A673 (cell line): ENCODE measurements at regions not wholly inside any gene's neighbourhood (a gene's known extent, or its start where the extent isn't known, plus 50 kb on each side); places are given as distances from the start of the nearest gene placed in this dataset.
A peak's percentile ranks its signal among the peaks of the same experiment; 100 is the strongest.

Experiments
- BruUV-seq: library from RNA; stranded (reverse); fragments of 400-500 nt; replicated peaks from 2 replicates; lab custom pipeline; 2021; lab: Mats Ljungman, UMichigan
- CTCF ChIA-PET: fragments of 300-600 bp; sonication (Branson Sonifier 250); formaldehyde crosslinking; loops from one replicate; lab custom pipeline; 2022; ENCODE audit warnings: antibody characterized with exemption; lab: Charles Lee
- POLR2A ChIA-PET: fragments of 300-600 bp; sonication (Branson Sonifier 250); formaldehyde crosslinking; loops from one replicate; lab custom pipeline; 2022; ENCODE audit warnings: antibody characterized with exemption; ENCODE audit not compliant: low non-redundant PET; lab: Charles Lee
- DNase-seq: peaks from one replicate; pipeline ENCODE4 v3.0.0-alpha.2; 2015; ENCODE audit warnings: low spot score
- H3K27ac ChIP-seq: fragments of 200-600 bp; sonication (generic); 2 replicates; pipeline ENCODE4 v1.5.1; 2016; ENCODE audit warnings: mixed run types, low read depth, mild to moderate bottlenecking, mixed read lengths, antibody characterized with exemption, low read length; ENCODE audit not compliant: poor library complexity, severe bottlenecking
- H3K27me3 ChIP-seq: fragments of 200-600 bp; sonication (generic); replicated peaks from 2 replicates; pipeline ENCODE4 v1.6.1; 2017; ENCODE audit warnings: mixed run types, low read depth, mild to moderate bottlenecking, mixed read lengths, antibody characterized with exemption, low read length; ENCODE audit not compliant: insufficient read depth, poor library complexity
- H3K36me3 ChIP-seq: fragments of 200-600 bp; sonication (generic); 2 replicates; pipeline ENCODE4 v1.6.1; 2016; ENCODE audit warnings: mixed run types, mild to moderate bottlenecking, mixed read lengths, antibody characterized with exemption, low read length; ENCODE audit not compliant: insufficient read depth, poor library complexity, severe bottlenecking
- H3K4me1 ChIP-seq: fragments of 200-600 bp; sonication (generic); 2 replicates; pipeline ENCODE4 v1.6.1; 2017; ENCODE audit warnings: mixed run types, mild to moderate bottlenecking, mixed read lengths, antibody characterized with exemption, low read length; ENCODE audit not compliant: insufficient read depth, poor library complexity, severe bottlenecking
- H3K4me3 ChIP-seq: fragments of 200-600 bp; sonication (generic); 2 replicates; pipeline ENCODE4 v1.5.1; 2016; ENCODE audit warnings: low read depth, mixed run types, mild to moderate bottlenecking, mixed read lengths, low read length; ENCODE audit not compliant: poor library complexity, severe bottlenecking
- H3K9me3 ChIP-seq: fragments of 200-600 bp; sonication (generic); 2 replicates; pipeline ENCODE4 v1.6.1; 2016; ENCODE audit warnings: mixed run types, low read depth, mild to moderate bottlenecking, mixed read lengths, antibody characterized with exemption, low read length; ENCODE audit not compliant: poor library complexity, severe bottlenecking
- EZH2 ChIP-seq: fragments of 200-600 bp; sonication (generic); IDR thresholded peaks from 2 replicates; pipeline ENCODE4 v1.6.1; 2017; ENCODE audit warnings: borderline replicate concordance, low read depth, mild to moderate bottlenecking, mixed read lengths, antibody characterized with exemption, low read length; ENCODE audit not compliant: poor library complexity, severe bottlenecking
- intact Hi-C: fragments of 100-400 bp; cut with micrococcal nuclease; formaldehyde crosslinking; loops from one replicate; pipeline ENCODE4 v1.10.0; 2022; ENCODE audit not compliant: unreplicated experiment
- TF ChIP-seq, protein P1 (sequence below): fragments of 300-800, 200-600 bp; sonication (generic); conservative IDR thresholded peaks from 2 replicates; pipeline ENCODE4 v1.5.1; 2017; ENCODE audit warnings: low read depth, mild to moderate bottlenecking, antibody characterized with exemption, low read length, moderate library complexity, mixed read lengths

DNA sequence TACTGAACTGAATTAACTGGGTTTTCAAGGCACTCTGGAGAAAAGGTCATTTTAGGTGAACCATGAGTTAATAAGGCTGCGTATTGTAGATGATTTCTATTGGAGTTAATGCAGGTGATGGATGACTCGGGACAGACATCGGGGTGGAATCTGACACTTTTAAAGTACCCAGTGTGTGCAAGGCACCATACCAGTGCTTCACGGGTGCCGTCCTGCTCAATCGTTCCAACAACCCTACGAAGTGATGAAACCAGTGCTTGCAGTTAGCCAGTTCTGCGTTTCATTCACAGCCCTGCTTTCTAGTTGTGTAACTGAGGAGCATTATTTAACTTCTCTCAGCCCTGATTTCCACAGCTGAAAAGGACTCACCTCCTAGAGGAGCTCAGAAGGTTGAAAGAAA is 216.5 kb downstream of the BARX2 start:
- no peak overlapping the region for H3K4me3 ChIP-seq
- H3K9me3 ChIP-seq: no peaks in the 10 kb centered on the region
- no TSS peak for BruUV-seq
- H3K27me3 ChIP-seq: no peaks in the 10 kb centered on the region
- H3K4me1 ChIP-seq: peaks cover 79% of the 10 kb centered on the region
- POLR2A ChIA-PET: no interaction called here
- DNase-seq: no peak
- CTCF ChIA-PET: no interaction called here
- H3K27ac ChIP-seq: peak overlapping the region; percentile 26
- intact Hi-C loops: no loop called here
- no peaks in the 10 kb centered on the region for H3K36me3 ChIP-seq
- no peak for TF ChIP-seq EZH2
- TF ChIP-seq, protein P1, sequence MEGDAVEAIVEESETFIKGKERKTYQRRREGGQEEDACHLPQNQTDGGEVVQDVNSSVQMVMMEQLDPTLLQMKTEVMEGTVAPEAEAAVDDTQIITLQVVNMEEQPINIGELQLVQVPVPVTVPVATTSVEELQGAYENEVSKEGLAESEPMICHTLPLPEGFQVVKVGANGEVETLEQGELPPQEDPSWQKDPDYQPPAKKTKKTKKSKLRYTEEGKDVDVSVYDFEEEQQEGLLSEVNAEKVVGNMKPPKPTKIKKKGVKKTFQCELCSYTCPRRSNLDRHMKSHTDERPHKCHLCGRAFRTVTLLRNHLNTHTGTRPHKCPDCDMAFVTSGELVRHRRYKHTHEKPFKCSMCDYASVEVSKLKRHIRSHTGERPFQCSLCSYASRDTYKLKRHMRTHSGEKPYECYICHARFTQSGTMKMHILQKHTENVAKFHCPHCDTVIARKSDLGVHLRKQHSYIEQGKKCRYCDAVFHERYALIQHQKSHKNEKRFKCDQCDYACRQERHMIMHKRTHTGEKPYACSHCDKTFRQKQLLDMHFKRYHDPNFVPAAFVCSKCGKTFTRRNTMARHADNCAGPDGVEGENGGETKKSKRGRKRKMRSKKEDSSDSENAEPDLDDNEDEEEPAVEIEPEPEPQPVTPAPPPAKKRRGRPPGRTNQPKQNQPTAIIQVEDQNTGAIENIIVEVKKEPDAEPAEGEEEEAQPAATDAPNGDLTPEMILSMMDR: no peak

DNA sequence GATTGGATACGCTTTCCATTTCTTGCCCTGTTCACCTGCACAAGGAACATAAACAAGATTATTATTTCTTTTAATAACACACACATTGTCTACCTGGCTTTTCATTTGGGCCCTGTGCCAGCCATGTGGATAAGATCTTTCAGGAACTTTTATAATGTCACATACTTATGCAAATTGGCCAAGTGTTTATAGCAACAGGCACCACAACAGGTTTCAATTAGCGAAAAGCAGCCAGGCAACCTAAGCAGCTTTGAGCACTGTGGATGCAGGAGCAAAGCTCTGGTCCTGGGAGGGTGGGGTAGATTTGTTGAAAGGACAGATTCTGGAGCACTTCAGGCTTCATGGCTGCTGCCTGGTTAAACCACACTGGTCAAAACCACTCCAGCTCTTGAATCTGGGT is 217.4 kb downstream of the BARX2 start:
- Histone ChIP-seq H3K27ac (peak overlapping the region; percentile 26), H3K4me3 (no peak overlapping the region), H3K4me1 (peaks cover 83% of the 10 kb centered on the region), H3K36me3 (no peaks in the 10 kb centered on the region), H3K27me3 (no peaks in the 10 kb centered on the region), H3K9me3 (no peaks in the 10 kb centered on the region)
- TF ChIP-seq, protein P1: no peak
- no peak for TF ChIP-seq EZH2
- no TSS peak for BruUV-seq
- intact Hi-C loops: no loop called here
- peak; percentile 53 for DNase-seq
- POLR2A ChIA-PET: no interaction called here
- CTCF ChIA-PET: no interaction called here

DNA sequence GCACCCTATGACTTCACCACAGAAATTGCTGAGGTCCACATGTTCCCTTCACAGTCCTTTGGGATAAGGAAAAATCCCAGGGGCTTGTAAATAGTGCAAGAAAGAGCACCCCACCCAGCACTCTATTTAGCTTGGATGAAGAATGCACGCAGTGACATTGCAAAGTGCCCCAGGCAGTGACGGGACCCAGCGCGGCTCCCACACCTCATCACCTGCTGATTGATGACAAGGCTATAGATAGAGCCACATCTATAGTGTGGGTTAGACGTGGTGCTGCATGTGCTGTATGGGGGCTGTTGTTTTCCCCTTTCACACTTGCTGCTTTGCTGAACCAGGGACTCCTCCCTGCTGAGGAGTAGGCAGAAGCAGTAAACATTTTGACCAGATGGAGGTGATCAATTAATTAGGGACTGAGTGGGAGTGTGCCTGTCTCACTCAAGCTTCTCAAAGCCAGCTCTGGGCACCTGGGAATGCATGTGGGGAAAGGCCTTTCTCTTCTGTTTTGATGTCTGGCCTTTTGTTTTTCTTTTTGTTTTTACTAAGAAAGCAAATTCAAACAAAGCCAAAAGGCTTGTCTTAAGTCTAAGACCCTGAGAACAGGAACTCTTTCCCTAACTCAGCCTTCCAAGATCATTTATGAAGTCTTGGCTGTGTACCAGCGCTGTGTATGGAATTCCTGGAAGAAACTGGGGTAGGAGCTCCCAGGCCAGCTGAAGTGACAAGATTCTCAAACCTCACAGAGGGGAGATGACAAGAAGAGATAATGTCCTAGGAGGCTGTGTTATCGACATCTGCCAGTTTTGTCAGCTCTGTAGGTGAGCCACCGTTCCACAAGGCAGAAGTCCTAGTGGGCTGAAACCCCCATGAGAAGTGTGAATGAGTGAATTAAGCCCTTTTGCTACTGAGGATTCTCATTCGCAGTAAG is 219.7 kb downstream of the BARX2 start:
- ChIA-PET CTCF (no interaction called here), POLR2A (no interaction called here)
- DNase-seq: no peak
- H3K4me3 ChIP-seq: no peak overlapping the region
- TF ChIP-seq, protein P1: no peak
- TF ChIP-seq EZH2: no peak
- H3K27me3 ChIP-seq: no peaks in the 10 kb centered on the region
- H3K9me3 ChIP-seq: no peaks in the 10 kb centered on the region
- BruUV-seq: no TSS peak
- H3K4me1 ChIP-seq: peaks cover 68% of the 10 kb centered on the region
- no peak overlapping the region for H3K27ac ChIP-seq
- H3K36me3 ChIP-seq: no peaks in the 10 kb centered on the region
- intact Hi-C loops: loop anchor here (5.0 kb wide), 1 partner anchor 53 kb away; no protein-coding TSS in a partner anchor
